ENCODE measurements at regions not wholly inside any gene's neighbourhood (a gene's known extent, or its start where the extent isn't known, plus 50 kb on each side); places are given as distances from the start of the nearest gene placed in this dataset.

DNA sequence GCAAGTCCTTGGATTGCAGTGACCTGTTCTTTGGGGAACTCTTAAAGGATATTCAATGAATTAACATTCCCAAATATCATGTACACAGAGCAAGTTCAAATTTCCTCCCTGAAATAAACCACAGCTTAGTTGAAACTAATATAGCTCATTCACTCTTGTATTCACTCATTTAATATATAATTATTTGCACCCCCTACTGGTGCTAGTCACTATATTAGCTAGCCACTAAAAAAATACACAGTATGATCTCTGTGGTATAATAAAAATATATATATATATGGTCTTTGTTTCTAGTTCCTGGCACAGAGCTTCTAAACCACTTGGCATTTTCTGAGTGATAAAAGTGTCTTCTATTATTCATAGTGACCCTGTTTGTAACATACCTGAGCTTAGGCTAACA, 177.3 kb upstream of the LYPLAL1 start:
- no peaks in the 10 kb centered on the region for H3K36me3 ChIP-seq (ENCODE audit: control insufficient read depth in 2 of 2, insufficient read depth in 2 of 2, low read length in 2 of 2)
- H3K27me3 ChIP-seq (ENCODE audit: control insufficient read depth in 1 of 2, insufficient read depth in 2 of 2, low read length in 2 of 2), result no peaks in the 10 kb centered on the region
- no peak overlapping the region for H3K27ac ChIP-seq (ENCODE audit: low read length)
- H3K9ac ChIP-seq (ENCODE audit: low read length in 2 of 2), result no peak overlapping the region
- no peak overlapping the region for H3K4me3 ChIP-seq (ENCODE audit: low read length in 2 of 2)
- no peaks in the 10 kb centered on the region for H3K9me3 ChIP-seq (ENCODE audit: control insufficient read depth in 2 of 2, low read length in 2 of 2)
- H3K4me1 ChIP-seq (ENCODE audit: control insufficient read depth, insufficient read depth, low read length), result no peaks in the 10 kb centered on the region

DNA sequence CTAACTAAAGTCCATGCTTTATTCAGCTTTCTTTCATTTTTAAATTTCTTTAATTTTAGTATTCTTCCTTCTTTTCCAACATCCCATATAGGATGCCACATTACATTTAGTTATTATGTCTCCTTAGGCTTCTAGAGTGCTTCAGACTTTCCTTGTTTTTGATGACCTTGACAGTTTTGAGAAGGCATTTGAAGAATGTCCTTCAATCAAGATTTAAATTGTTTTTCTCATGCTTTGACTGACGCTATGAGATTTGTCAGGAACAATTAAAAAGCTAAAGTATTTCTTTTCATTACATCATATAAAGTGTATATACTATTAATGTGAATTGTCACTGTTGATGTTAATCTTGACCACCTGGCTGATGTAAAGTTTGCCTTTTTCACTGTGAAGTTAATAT, 173.7 kb upstream of the LYPLAL1 start:
- Histone ChIP-seq H3K27ac (ENCODE audit: low read length) (no peak overlapping the region), H3K9me3 (ENCODE audit: control insufficient read depth in 2 of 2, low read length in 2 of 2) (peaks cover 0 to 4% of the 10 kb centered on the region in 2 donors), H3K27me3 (ENCODE audit: control insufficient read depth in 1 of 2, insufficient read depth in 2 of 2, low read length in 2 of 2) (no peaks in the 10 kb centered on the region), H3K9ac (ENCODE audit: low read length in 2 of 2) (no peak overlapping the region), H3K4me1 (ENCODE audit: control insufficient read depth, insufficient read depth, low read length) (no peaks in the 10 kb centered on the region), H3K36me3 (ENCODE audit: control insufficient read depth in 2 of 2, insufficient read depth in 2 of 2, low read length in 2 of 2) (no peaks in the 10 kb centered on the region), H3K4me3 (ENCODE audit: low read length in 2 of 2) (no peak overlapping the region)

DNA sequence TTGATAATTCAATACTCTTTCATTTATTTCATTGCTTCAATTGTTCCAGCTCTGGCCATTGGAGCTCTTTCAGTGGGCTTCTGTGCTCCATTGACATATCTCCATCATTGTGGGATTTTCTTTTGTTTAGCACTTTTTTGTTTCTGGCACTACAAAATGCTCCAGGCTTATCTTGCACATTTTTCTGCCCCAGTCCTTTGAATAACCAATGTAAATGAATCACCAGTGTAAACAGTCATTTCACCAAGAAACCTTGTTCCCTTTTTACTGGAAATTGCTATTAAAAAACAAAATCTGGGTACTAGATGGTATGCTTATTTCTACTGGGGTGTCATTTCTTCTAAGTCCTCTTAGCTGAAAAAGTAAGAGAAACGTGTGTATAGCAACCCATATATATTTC, 173.0 kb upstream of the LYPLAL1 start:
- H3K27me3 ChIP-seq (ENCODE audit: control insufficient read depth in 1 of 2, insufficient read depth in 2 of 2, low read length in 2 of 2), result no peaks in the 10 kb centered on the region
- H3K9ac ChIP-seq (ENCODE audit: low read length in 2 of 2), result no peak overlapping the region
- no peak overlapping the region for H3K27ac ChIP-seq (ENCODE audit: low read length)

GRCh38 chr1:219010720-219011119, 163.0 kb upstream of the LYPLAL1 start:
- no peak overlapping the region for H3K9ac ChIP-seq (ENCODE audit: low read length in 2 of 2)
- no peaks in the 10 kb centered on the region for H3K4me1 ChIP-seq (ENCODE audit: control insufficient read depth, insufficient read depth, low read length)
- H3K4me3 ChIP-seq (ENCODE audit: low read length in 2 of 2), result no peak overlapping the region
- no peaks in the 10 kb centered on the region for H3K27me3 ChIP-seq (ENCODE audit: control insufficient read depth in 1 of 2, insufficient read depth in 2 of 2, low read length in 2 of 2)
- H3K27ac ChIP-seq (ENCODE audit: low read length), result no peak overlapping the region
- peaks cover 0 to 3% of the 10 kb centered on the region in 2 donors for H3K9me3 ChIP-seq (ENCODE audit: control insufficient read depth in 2 of 2, low read length in 2 of 2)
- no peaks in the 10 kb centered on the region for H3K36me3 ChIP-seq (ENCODE audit: control insufficient read depth in 2 of 2, insufficient read depth in 2 of 2, low read length in 2 of 2)

More for the DNA sequence above, 173.0 kb upstream of the LYPLAL1 start:
- Histone ChIP-seq H3K4me3 (ENCODE audit: low read length in 2 of 2) (no peak overlapping the region), H3K4me1 (ENCODE audit: control insufficient read depth, insufficient read depth, low read length) (no peaks in the 10 kb centered on the region), H3K36me3 (ENCODE audit: control insufficient read depth in 2 of 2, insufficient read depth in 2 of 2, low read length in 2 of 2) (no peaks in the 10 kb centered on the region), H3K9me3 (ENCODE audit: control insufficient read depth in 2 of 2, low read length in 2 of 2) (peaks cover 0 to 8% of the 10 kb centered on the region in 2 donors)

DNA sequence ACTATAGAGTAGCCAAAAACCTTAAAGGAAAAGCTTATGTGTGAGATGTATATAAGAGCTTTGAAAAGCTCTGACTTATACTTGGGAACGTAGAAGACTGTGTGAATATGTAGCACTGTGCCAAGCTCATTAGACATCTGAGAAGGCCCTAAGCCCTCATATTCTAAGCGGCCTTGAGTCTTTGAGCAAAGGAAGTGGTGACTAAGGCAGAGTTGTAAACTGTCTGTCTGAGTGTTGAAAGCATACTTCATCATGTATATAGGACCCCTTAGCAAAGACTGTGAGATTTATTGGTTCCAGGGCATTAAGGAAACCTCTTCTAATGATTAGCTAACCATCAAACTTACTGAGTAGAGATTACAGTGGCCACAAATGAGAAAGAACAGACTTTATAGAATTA, 153.3 kb upstream of the LYPLAL1 start:
- no peaks in the 10 kb centered on the region for H3K36me3 ChIP-seq (ENCODE audit: control insufficient read depth in 2 of 2, insufficient read depth in 2 of 2, low read length in 2 of 2)
- no peaks in the 10 kb centered on the region for H3K9me3 ChIP-seq (ENCODE audit: control insufficient read depth in 2 of 2, low read length in 2 of 2)
- no peak overlapping the region for H3K27ac ChIP-seq (ENCODE audit: low read length)
- H3K9ac ChIP-seq (ENCODE audit: low read length in 2 of 2), result no peak overlapping the region
- H3K4me1 ChIP-seq (ENCODE audit: control insufficient read depth, insufficient read depth, low read length), result no peaks in the 10 kb centered on the region
- no peak overlapping the region for H3K4me3 ChIP-seq (ENCODE audit: low read length in 2 of 2)
- no peaks in the 10 kb centered on the region for H3K27me3 ChIP-seq (ENCODE audit: control insufficient read depth in 1 of 2, insufficient read depth in 2 of 2, low read length in 2 of 2)

DNA sequence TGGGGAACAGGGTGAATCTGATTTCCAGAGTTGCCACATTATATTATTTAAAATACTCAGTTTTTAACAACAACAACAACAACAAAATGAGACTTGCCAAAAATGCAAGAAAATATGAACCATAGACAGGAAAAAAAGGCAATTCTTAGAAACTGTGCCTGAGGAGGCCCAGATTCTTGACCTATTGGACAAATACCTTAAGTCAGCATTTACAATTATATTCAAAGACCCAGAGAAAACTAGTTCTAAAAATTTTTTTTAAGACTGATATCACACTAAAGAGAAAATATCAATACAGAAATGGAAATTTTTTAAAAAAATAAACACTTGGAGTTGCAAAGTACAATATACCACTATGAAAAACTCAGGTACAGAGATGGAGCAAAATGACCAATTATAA, 152.8 kb upstream of the LYPLAL1 start:
- H3K27me3 ChIP-seq (ENCODE audit: control insufficient read depth in 1 of 2, insufficient read depth in 2 of 2, low read length in 2 of 2), result no peaks in the 10 kb centered on the region
- H3K27ac ChIP-seq (ENCODE audit: low read length), result no peak overlapping the region
- no peaks in the 10 kb centered on the region for H3K4me1 ChIP-seq (ENCODE audit: control insufficient read depth, insufficient read depth, low read length)
- H3K36me3 ChIP-seq (ENCODE audit: control insufficient read depth in 2 of 2, insufficient read depth in 2 of 2, low read length in 2 of 2), result no peaks in the 10 kb centered on the region
- H3K9ac ChIP-seq (ENCODE audit: low read length in 2 of 2), result no peak overlapping the region
- no peak overlapping the region for H3K4me3 ChIP-seq (ENCODE audit: low read length in 2 of 2)
- no peaks in the 10 kb centered on the region for H3K9me3 ChIP-seq (ENCODE audit: control insufficient read depth in 2 of 2, low read length in 2 of 2)

DNA sequence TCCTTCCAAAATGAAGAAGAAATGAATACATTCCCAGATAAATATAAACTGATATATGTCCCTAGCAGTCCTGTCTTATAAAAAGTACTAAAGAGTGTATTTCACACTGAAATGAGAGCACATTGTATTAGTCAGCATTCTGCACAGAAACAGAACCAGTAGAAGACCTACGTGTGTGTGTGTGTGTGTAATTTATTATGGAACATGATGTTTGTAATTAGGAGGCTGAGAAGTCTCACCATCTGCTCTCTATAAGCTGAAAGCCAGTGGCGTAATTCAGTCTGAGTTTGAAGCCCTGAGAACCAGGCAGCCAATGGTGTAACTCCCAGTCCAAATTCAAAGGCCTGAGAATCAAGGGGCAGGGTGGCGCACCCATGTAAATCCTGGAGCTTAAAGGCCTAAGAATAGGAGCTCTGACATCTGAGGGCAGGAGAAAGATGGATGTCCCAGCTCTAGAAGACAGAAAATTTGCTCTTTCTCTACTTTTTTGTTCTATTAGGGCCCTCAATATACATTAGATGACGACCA, 146.5 kb upstream of the LYPLAL1 start:
- Histone ChIP-seq H3K27me3 (ENCODE audit: control insufficient read depth in 1 of 2, insufficient read depth in 2 of 2, low read length in 2 of 2) (no peaks in the 10 kb centered on the region), H3K9me3 (ENCODE audit: control insufficient read depth in 2 of 2, low read length in 2 of 2) (no peaks in the 10 kb centered on the region), H3K4me1 (ENCODE audit: control insufficient read depth, insufficient read depth, low read length) (no peaks in the 10 kb centered on the region), H3K9ac (ENCODE audit: low read length in 2 of 2) (no peak overlapping the region), H3K36me3 (ENCODE audit: control insufficient read depth in 2 of 2, insufficient read depth in 2 of 2, low read length in 2 of 2) (no peaks in the 10 kb centered on the region), H3K4me3 (ENCODE audit: low read length in 2 of 2) (no peak overlapping the region), H3K27ac (ENCODE audit: low read length) (no peak overlapping the region)

- Histone ChIP-seq H3K4me1 (ENCODE audit: control insufficient read depth, insufficient read depth, low read length) (no peaks in the 10 kb centered on the region), H3K4me3 (ENCODE audit: low read length in 2 of 2) (no peak overlapping the region), H3K9ac (ENCODE audit: low read length in 2 of 2) (no peak overlapping the region)
Observed at GRCh38 chr1:219031809-219032208, 141.9 kb upstream of the LYPLAL1 start.

DNA sequence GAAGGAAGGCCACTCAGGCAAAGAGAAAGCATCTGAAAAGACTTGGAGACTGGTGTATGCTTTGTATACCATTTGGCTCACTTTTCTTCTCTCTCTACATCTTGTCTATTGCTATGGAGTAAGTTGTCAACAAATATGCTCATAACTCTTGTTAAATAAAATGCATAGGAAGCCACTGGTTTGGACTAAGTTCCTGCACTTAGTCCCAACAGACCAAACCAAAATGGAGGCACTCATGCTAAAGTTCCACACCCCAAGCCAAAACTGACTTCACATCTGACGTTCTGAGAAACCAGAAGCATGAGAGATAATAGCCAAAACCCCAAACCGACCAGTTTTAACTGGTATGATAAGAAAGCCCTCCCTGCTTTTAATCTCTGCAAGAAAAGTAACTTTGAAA, 135.3 kb upstream of the LYPLAL1 start:
- H3K4me1 ChIP-seq (ENCODE audit: control insufficient read depth, insufficient read depth, low read length), result no peaks in the 10 kb centered on the region
- H3K27ac ChIP-seq (ENCODE audit: low read length), result no peak overlapping the region
- no peaks in the 10 kb centered on the region for H3K36me3 ChIP-seq (ENCODE audit: control insufficient read depth in 2 of 2, insufficient read depth in 2 of 2, low read length in 2 of 2)
- H3K9me3 ChIP-seq (ENCODE audit: control insufficient read depth in 2 of 2, low read length in 2 of 2), result no peaks in the 10 kb centered on the region
- H3K9ac ChIP-seq (ENCODE audit: low read length in 2 of 2), result no peak overlapping the region
- no peak overlapping the region for H3K4me3 ChIP-seq (ENCODE audit: low read length in 2 of 2)
- H3K27me3 ChIP-seq (ENCODE audit: control insufficient read depth in 1 of 2, insufficient read depth in 2 of 2, low read length in 2 of 2), result no peaks in the 10 kb centered on the region

More at GRCh38 chr1:219031809-219032208, 141.9 kb upstream of the LYPLAL1 start:
- no peaks in the 10 kb centered on the region for H3K36me3 ChIP-seq (ENCODE audit: control insufficient read depth in 2 of 2, insufficient read depth in 2 of 2, low read length in 2 of 2)
- H3K27ac ChIP-seq (ENCODE audit: low read length), result no peak overlapping the region
- H3K9me3 ChIP-seq (ENCODE audit: control insufficient read depth in 2 of 2, low read length in 2 of 2), result no peaks in the 10 kb centered on the region
- no peaks in the 10 kb centered on the region for H3K27me3 ChIP-seq (ENCODE audit: control insufficient read depth in 1 of 2, insufficient read depth in 2 of 2, low read length in 2 of 2)

DNA sequence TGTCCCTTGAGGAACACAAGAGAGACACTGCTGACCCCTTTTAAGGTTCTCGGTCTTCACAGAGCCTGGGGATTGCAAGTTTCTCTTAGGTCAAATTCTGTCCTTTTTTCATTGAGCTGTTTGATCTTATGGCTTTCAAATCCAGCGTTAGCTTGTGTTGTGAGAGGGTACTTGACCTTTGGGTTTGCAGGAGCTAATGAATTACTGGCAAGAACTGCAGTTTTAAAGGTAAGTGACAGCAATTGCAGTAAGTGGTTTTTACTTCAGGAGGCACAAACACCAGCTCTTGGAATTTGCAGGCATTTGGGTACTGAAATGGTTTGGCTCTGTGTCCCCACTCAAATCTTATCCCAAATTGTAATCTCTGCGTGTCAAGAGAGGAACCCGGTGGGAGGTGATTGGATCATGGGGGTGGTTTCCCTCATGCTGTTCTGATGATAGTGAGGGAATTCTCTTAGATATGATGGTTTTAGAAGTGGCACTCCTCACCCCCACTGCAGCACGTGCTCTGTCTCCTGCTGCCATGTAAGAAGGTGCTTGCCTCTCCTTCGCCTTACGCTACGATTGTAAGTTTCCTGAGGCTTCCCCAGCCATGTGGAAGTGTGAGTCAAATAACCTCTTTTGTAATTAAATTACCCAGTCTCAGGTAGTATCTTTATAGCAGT, 134.5 kb upstream of the LYPLAL1 start:
- Histone ChIP-seq H3K27me3 (ENCODE audit: control insufficient read depth in 1 of 2, insufficient read depth in 2 of 2, low read length in 2 of 2) (no peaks in the 10 kb centered on the region), H3K4me1 (ENCODE audit: control insufficient read depth, insufficient read depth, low read length) (no peaks in the 10 kb centered on the region), H3K27ac (ENCODE audit: low read length) (no peak overlapping the region), H3K9ac (ENCODE audit: low read length in 2 of 2) (no peak overlapping the region), H3K4me3 (ENCODE audit: low read length in 2 of 2) (no peak overlapping the region), H3K36me3 (ENCODE audit: control insufficient read depth in 2 of 2, insufficient read depth in 2 of 2, low read length in 2 of 2) (no peaks in the 10 kb centered on the region), H3K9me3 (ENCODE audit: control insufficient read depth in 2 of 2, low read length in 2 of 2) (no peaks in the 10 kb centered on the region)

- Histone ChIP-seq H3K36me3 (ENCODE audit: control insufficient read depth in 2 of 2, insufficient read depth in 2 of 2, low read length in 2 of 2) (no peaks in the 10 kb centered on the region), H3K27ac (ENCODE audit: low read length) (no peak overlapping the region), H3K4me3 (ENCODE audit: low read length in 2 of 2) (no peak overlapping the region), H3K4me1 (ENCODE audit: control insufficient read depth, insufficient read depth, low read length) (no peaks in the 10 kb centered on the region), H3K9ac (ENCODE audit: low read length in 2 of 2) (no peak overlapping the region), H3K27me3 (ENCODE audit: control insufficient read depth in 1 of 2, insufficient read depth in 2 of 2, low read length in 2 of 2) (no peaks in the 10 kb centered on the region), H3K9me3 (ENCODE audit: control insufficient read depth in 2 of 2, low read length in 2 of 2) (no peaks in the 10 kb centered on the region)
Observed at GRCh38 chr1:219039682-219040154, 134.0 kb upstream of the LYPLAL1 start.

Data from stomach smooth muscle (tissue), 2 donors.